DMS 273 treated with DMSO at 0.1 percent for 48 hours (cell line): ENCODE measurements at regions not wholly inside any gene's neighbourhood (a gene's known extent, or its start where the extent isn't known, plus 50 kb on each side); places are given as distances from the start of the nearest gene placed in this dataset.
"Not testable (repeated sequence)": the region's sequence is repeated elsewhere in the genome, so short reads cannot be mapped to it uniquely, and the experiment has no call there.

Source experiments
- DNase-seq: peaks from one replicate; lab custom pipeline; 2025; lab: John Stamatoyannopoulos, UW

- no peak for DNase-seq
Measured at GRCh38 chr4:110848787-110849186, 225.9 kb upstream of the PITX2 start.

GRCh38 chr4:110849461-110849860, 226.6 kb upstream of the PITX2 start:
- no peak for DNase-seq

- no peak for DNase-seq
Measured at GRCh38 chr4:110850461-110851442, 227.9 kb upstream of the PITX2 start.

- no peak for DNase-seq
Measured at GRCh38 chr4:110851989-110852388, 229.1 kb upstream of the PITX2 start.

DNA sequence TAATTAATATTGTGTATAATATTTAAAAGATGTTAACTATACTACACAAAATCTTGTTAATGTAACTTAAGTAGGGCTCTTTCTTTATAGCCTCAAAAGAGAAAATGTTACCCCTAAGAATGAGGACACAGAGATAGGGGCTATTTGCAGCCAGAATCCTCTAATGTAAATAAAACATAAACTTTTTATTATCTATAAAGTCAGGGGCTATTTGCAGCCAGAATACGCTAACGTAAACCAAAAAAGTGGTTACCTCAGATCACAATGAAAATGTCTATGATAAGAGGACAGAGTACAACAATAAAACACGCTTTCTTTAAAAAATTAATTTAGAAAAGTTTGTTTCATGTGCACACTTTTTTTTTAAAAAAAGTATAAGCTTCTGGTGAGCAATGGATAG, 229.9 kb upstream of the PITX2 start:
- no peak for DNase-seq

DNA sequence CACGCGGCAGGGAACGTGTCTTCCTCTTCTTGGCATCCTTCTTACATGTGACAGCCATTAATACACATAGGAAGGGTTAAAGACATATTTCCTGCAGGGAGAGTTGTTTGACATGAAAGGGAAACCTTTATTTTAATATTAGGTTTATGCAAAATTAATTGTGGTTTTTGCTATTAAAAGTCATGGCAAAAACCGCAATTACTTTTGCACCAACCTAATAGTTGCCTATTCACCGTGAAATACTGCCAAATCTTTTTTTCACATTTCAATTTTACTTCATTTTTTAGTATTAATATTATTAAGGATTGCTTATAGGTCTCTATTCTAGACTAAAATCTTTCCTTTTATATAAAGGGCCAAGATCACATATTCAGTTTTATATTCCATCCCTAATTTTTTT, 230.4 kb upstream of the PITX2 start:
- DNase-seq: no peak

GRCh38 chr4:110854021-110854678, 231.3 kb upstream of the PITX2 start:
- DNase-seq: no peak

DNA sequence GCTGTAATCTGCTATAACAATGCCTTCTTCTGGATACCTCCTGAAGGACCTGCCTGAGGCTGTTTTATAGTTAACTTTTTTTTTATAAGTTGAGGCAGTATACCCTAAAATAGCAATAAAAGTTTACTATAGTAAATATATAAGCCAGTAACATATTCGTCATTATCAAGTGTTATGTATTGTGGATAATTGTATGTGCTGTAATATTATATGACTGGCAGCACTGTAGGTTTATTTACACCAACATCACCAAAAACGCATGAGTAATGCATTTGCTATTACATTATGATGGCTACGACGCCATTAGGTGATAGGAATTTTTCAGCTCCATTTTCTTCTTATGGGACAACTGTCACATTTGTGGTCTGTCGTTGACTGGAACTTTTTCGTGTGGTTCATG, 237.2 kb upstream of the PITX2 start:
- DNase-seq: no peak

GRCh38 chr4:110860901-110861300, 238.0 kb upstream of the PITX2 start:
- DNase-seq: no peak

DNA sequence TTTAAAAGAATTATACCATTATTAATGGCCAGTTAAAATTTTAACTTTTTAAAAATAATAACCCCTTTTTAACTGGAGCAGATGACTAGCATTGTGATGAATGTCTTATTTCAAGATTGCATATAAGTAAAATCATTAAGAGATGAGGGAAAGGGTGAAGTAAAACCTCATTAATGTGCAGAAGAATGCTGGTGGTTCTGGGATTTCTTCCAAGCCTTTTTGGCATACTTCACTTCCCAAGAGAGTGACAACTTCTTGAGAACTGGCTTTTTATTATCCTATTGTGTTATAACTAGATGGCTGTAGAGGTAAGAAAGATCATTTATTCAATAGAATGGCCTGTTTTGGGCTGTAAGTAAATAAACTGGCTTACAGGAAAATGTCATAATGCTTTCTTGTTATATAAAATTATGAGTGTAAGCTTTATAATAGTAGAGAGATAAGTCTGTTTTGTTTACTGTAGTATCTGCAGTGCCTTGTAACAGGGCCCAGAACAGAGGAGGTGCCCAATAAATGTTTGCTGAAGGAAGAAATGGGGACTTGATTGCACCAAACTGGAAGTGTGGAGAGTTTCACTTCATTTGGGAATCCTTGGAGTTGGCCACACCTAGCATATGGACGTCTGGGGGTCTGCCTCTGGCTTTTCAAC, 242.9 kb upstream of the PITX2 start:
- no peak for DNase-seq

- DNase-seq: no peak
Measured at GRCh38 chr4:110867251-110867960, 244.5 kb upstream of the PITX2 start.

- no peak for DNase-seq
Measured at GRCh38 chr4:110867981-110868720, 245.3 kb upstream of the PITX2 start.

DNA sequence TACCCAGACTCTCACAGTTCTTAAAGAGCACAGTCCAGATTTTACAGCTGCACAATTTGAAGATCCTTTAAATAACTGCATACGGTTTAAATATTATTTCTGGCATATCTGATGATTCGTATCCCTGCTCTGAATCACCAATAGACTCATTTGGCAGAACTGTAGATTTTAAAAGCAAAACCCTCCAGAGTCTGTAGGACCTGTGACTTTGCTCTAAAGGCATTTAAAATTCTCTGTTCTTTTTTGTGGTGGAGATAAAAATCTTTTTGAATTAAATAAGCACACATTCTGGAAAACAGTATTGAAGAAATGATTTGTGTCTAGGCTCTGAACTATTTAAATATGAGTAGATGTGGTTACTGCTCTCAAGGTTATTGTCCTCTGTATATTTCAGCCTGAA, 246.2 kb upstream of the PITX2 start:
- DNase-seq: no peak

DNA sequence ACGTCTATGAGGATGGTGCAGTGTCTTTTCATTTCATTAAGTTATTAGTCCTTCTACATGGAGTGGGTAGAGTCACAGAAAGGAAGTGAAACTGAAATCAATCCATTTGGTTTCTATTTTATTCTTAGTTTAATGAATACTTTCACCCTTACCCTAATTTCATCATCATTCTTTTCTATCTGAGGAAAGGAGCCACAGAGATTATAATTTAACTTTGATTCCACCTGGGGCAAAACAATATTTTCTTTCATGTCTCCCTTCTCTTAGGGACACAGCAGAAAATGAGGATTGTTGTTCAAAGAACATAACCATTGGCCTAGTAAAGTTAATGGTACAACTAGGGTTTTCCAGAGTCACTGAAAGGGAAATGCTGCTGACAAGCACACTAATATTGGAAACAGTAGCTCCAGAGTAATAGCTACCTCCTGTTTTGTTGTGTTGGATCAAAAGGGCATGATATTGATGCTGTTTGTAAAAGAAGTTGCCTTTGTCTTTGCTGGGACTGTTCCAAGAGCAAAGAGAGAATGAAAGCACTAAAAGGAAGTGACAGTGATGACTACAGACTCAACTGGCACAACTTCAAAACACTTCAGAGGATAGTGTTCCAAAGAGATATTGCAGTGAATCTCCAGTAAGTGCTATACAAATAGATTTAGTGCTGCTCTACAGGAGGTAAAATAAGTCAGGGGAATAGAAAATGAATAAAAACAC, 247.1 kb upstream of the PITX2 start:
- DNase-seq: no peak

GRCh38 chr4:110876214-110876613, 253.3 kb upstream of the PITX2 start:
- DNase-seq: not testable (repeated sequence)

DNA sequence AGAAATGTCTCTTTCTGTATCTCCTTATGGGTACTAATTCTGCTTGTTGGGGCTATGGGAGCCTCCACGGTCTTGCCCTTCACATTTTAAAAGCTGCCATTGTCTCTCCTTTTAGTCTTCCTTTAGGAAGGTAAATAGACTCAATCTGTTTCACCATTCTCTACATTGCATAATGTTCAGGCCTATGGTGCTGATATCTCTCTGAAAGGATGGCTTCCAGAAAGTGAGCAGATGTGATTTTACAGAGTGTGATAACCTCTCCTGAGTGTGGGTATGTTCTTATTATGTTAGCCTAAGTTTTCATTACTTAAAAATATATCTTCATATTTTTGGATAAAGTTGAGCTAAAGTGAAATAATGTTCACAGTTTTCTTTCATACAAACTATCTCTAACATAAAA, 254.0 kb upstream of the PITX2 start:
- no peak for DNase-seq

GRCh38 chr4:110877778-110878370, 255.0 kb upstream of the PITX2 start:
- no peak for DNase-seq

DNA sequence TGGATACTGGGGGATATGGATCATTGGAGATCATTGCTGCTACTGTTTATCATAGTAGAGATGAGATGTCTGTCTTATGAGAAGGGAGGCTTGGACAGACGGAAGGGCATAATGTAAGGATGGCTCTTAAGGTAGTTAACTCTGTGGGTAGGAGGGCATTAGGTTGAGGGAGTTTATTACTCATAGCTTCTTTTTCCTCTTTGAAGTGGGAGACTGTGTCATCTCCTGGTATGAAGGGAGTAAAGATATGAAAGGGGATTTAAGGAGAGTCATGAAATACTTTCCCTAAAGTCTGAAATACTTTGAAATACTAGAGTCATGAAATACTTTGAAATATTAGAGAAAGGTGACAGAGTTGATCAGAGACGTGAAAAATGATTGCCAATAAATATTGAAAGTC, 255.5 kb upstream of the PITX2 start:
- DNase-seq: no peak

DNA sequence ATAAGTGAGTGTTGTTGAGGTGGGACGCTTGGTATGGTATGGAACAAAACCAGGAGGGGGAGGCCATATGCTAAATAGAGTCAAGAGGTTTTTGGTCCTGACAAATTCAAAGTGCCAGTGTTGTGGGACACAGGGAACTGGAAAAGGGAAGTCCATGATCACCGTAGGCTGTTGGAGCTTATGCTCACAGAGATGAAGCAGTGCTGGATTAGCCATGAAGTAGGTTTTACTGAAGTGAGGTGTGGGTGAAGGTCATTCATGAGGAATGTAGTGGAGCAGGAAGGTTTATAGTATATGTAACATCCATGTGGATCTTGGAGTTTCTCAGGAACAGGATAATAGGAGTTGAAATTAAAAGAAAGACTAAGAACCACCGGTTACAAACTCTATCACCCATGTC, 256.1 kb upstream of the PITX2 start:
- no peak for DNase-seq

DNA sequence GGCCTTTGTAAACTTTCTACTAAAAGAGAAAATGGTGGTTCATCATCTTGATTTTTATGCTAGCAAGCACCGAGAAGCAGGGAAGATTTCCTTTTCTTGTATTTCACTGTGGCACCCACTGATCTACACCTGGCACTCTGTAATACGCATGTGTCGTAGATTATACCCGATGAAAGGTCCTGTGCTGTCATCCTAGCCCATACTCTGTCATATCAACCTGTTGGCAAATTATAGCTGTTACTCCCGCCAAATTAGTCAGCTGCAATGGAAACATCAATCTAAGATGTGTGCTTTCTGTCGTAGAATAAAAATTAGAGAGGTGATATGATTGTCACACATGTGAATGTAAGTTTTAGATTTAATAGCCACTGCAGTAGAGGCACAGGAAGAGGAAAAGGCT, 263.4 kb upstream of the PITX2 start:
- no peak for DNase-seq
